ENCODE measurements at regions not wholly inside any gene's neighbourhood (a gene's known extent, or its start where the extent isn't known, plus 50 kb on each side); places are given as distances from the start of the nearest gene placed in this dataset.

DNA sequence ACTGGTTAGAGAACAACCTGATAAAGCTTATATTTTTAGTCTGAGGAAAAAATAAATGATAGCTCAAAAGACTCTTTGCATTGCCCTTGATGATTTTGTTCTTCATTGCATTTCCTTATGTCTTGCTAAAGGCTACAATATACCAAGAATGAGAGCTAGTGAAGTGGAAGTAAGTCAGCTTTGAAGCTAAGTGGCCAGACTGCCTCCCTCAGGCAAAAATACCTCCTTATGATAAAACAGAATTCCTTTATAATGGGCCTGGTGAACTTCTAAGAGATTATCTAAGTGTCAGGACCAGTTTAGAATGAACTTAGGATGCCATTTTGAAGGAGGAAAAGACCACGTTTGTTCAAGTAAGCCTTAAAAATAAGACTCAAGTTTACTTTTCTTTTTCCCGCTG lies 678.4 kb downstream of the ROBO2 start:
- Histone ChIP-seq H4K20me1 (replicated peaks; ENCODE audit: control insufficient read depth, extremely low read depth, insufficient read depth, low read length) (no peaks in the 10 kb centered on the region), H3K9me3 (replicated peaks; ENCODE audit: control insufficient read depth, insufficient read depth, low read length) (peaks cover 2% of the 10 kb centered on the region), H3K27ac (ENCODE audit: insufficient read depth, low read depth, low read length) (no peak overlapping the region), H3K79me2 (ENCODE audit: control insufficient read depth, insufficient read depth, low read length) (no peaks in the 10 kb centered on the region), H3K4me2 (ENCODE audit: insufficient read depth, low read length) (no peak overlapping the region), H3K36me3 (ENCODE audit: control insufficient read depth in 2 of 2, extremely low read depth in 1 of 2, insufficient read depth in 2 of 2, low read length in 2 of 2) (no peaks in the 10 kb centered on the region), H3K4me1 (ENCODE audit: control insufficient read depth, extremely low read depth, insufficient read depth, low read length) (no peaks in the 10 kb centered on the region), H3K27me3 (ENCODE audit: control insufficient read depth in 2 of 2, insufficient read depth in 2 of 2, low read length in 2 of 2) (no peaks in the 10 kb centered on the region), H2AFZ (ENCODE audit: low read depth, low read length) (no peak overlapping the region), H3K4me3 (replicated peaks in 1 of 3; ENCODE audit: insufficient read depth in 1 of 3, low read depth in 1 of 3, low read length in 3 of 3) (no peak overlapping the region), H3K9ac (replicated peaks; ENCODE audit: extremely low read depth, insufficient read depth, low read length) (no peak overlapping the region), H3K9me1 (replicated peaks; ENCODE audit: control insufficient read depth, extremely low read depth, insufficient read depth, low read length) (no peaks in the 10 kb centered on the region)
- POLR2A ChIA-PET: no interaction called here
- CTCF ChIA-PET: no interaction called here
- no peak for DNase-seq (ENCODE audit: low read depth, low spot score)
- FAIRE-seq: no peak
- dilution Hi-C loops (cut with MboI; ENCODE audit: extremely low pct_ligation_motif_present, low sequenced_read_pairs) (no loop called here), intact Hi-C loops (cut with micrococcal nuclease) (no loop called here)
- TF ChIP-seq GATA2 (IDR thresholded peaks at IDR 0.05; ENCODE audit: insufficient read depth, insufficient read length, low read depth, low read length): no peak
- TF ChIP-seq FOS (IDR thresholded peaks at IDR 0.05; ENCODE audit: borderline replicate concordance, insufficient read depth, low read length): no peak
- TF ChIP-seq JUN (IDR thresholded peaks at IDR 0.05; ENCODE audit: borderline replicate concordance, insufficient read depth, insufficient read length, low read depth): no peak
- TF ChIP-seq CTCF (IDR thresholded peaks at IDR 0.05; ENCODE audit: extremely low read depth in 1 of 2, insufficient read depth in 1 of 2, low read depth in 1 of 2, low read length in 2 of 2): no peak
- no peak for TF ChIP-seq MAX (IDR thresholded peaks at IDR 0.05; ENCODE audit: insufficient read depth, insufficient read length)
- no peak for TF ChIP-seq EZH2 (IDR thresholded peaks at IDR 0.05; ENCODE audit: borderline replicate concordance, low read depth, low read length, severe bottlenecking)
- TF ChIP-seq POLR2AphosphoS5 (IDR thresholded peaks at IDR 0.05; ENCODE audit: insufficient read depth, low read depth, low read length): no peak
- no peak for TF ChIP-seq MYC (IDR thresholded peaks at IDR 0.05; ENCODE audit: low read depth, low read length)
- no peak for TF ChIP-seq POLR2A (IDR thresholded peaks at IDR 0.05; ENCODE audit: low read depth, low read length)
- BruUV-seq (replicated peaks): no TSS peak

Data from endothelial cell of umbilical vein (primary cell).